ENCODE measurements at regions not wholly inside any gene's neighbourhood (a gene's known extent, or its start where the extent isn't known, plus 50 kb on each side); places are given as distances from the start of the nearest gene placed in this dataset.

- no peaks in the 10 kb centered on the region for H3K27me3 ChIP-seq
- no peak overlapping the region for H3K27ac ChIP-seq
- in situ Hi-C loops (cut with MboI; ENCODE audit: low pct_ligation_motif_present in 1 of 4, low pct_unique_long_range_greater_than_20kb in 1 of 4, low sequenced_read_pairs in 3 of 4) (no loop called here), intact Hi-C loops (cut with DNase I; ENCODE audit: low total_unique reads) (no loop called here)
- no peaks in the 10 kb centered on the region for H3K36me3 ChIP-seq
- DNase-seq = no peak
- 66 to 83% methylated on average over 1 of the region's 1 CpG for WGBS, 2 donors (ENCODE audit: low coverage in 1 of 2)
- TF ChIP-seq POLR2A (IDR thresholded peaks at IDR 0.05) = no peak
- no peaks in the 10 kb centered on the region for H3K9me3 ChIP-seq
- H3K4me3 ChIP-seq = no peak overlapping the region
- H3K4me1 ChIP-seq = no peaks in the 10 kb centered on the region
These were observed 241.1 kb upstream of the AGTR2 start for GRCh38 chrX:115929480-115929879.

DNA sequence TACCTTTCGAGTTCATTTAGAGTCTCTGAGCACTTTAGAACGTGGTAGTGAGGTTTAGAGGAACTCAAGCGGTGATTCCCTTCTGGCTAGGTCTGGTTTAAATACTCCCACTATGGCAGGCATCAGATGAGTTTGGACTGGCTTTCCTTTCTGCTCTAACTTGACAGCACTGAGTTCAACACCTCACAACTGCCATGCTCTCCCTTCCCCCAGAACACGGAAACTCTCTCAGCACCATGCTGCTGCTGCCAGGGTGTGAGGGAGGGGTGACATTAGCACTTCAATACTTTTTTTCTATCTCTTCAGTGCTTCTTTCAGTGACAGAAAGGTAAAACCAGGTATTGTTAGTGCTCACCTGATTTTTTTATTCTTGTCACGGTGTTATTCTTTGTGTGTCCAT lies 234.5 kb upstream of the AGTR2 start:
- Histone ChIP-seq H3K36me3 (no peaks in the 10 kb centered on the region), H3K4me1 (peaks cover 0 to 4% (median 0%) of the 10 kb centered on the region in 4 donors), H3K27me3 (no peaks in the 10 kb centered on the region), H3K9me3 (no peaks in the 10 kb centered on the region), H3K27ac (no peak overlapping the region), H3K4me3 (no peak overlapping the region)
- DNase-seq = no peak
- intact Hi-C loops (cut with DNase I; ENCODE audit: low total_unique reads) (no loop called here), in situ Hi-C loops (cut with MboI; ENCODE audit: low pct_ligation_motif_present in 1 of 4, low pct_unique_long_range_greater_than_20kb in 1 of 4, low sequenced_read_pairs in 3 of 4) (no loop called here)
- WGBS, 2 donors (ENCODE audit: low coverage in 1 of 2) = 52% methylated on average over 5 of the region's 5 CpGs; no CpG with 5 or more reads in 1 of the 2 donors
- TF ChIP-seq POLR2A (IDR thresholded peaks at IDR 0.05) (no peak), EP300 (IDR thresholded peaks at IDR 0.05; ENCODE audit: low read depth) (no peak), POLR2AphosphoS5 (IDR thresholded peaks at IDR 0.05) (no peak)
- TF ChIP-seq, protein P1, sequence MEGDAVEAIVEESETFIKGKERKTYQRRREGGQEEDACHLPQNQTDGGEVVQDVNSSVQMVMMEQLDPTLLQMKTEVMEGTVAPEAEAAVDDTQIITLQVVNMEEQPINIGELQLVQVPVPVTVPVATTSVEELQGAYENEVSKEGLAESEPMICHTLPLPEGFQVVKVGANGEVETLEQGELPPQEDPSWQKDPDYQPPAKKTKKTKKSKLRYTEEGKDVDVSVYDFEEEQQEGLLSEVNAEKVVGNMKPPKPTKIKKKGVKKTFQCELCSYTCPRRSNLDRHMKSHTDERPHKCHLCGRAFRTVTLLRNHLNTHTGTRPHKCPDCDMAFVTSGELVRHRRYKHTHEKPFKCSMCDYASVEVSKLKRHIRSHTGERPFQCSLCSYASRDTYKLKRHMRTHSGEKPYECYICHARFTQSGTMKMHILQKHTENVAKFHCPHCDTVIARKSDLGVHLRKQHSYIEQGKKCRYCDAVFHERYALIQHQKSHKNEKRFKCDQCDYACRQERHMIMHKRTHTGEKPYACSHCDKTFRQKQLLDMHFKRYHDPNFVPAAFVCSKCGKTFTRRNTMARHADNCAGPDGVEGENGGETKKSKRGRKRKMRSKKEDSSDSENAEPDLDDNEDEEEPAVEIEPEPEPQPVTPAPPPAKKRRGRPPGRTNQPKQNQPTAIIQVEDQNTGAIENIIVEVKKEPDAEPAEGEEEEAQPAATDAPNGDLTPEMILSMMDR (IDR thresholded peaks at IDR 0.05) = no peak

DNA sequence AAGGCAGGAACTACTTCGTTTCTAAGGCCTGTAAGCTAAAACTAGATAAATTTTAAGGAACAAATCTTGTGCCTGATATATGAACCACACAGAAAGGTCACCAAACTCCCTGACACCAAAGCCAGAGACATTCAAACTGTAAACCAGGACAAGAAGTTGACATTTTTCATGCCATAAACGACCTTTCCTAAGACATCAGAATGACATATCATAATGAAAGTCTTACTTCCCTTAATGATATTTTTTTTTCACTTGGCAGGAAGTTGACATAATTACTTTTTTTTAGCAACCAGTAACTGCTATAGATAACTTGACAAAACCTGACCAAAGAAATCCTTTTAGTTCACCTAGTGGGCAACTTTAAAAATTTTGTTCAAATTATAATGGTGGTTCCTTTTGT lies 231.5 kb upstream of the AGTR2 start:
- Histone ChIP-seq H3K9me3 (no peaks in the 10 kb centered on the region), H3K36me3 (no peaks in the 10 kb centered on the region), H3K4me1 (peaks cover 0 to 4% (median 0%) of the 10 kb centered on the region in 4 donors), H3K27ac (no peak overlapping the region), H3K27me3 (no peaks in the 10 kb centered on the region), H3K4me3 (no peak overlapping the region)
- intact Hi-C loops (cut with DNase I; ENCODE audit: low total_unique reads) = no loop called here
- in situ Hi-C loops (cut with MboI; ENCODE audit: low pct_ligation_motif_present in 1 of 4, low pct_unique_long_range_greater_than_20kb in 1 of 4, low sequenced_read_pairs in 3 of 4) = no loop called here
- no peak for DNase-seq
- TF ChIP-seq POLR2A (IDR thresholded peaks at IDR 0.05) (no peak), EP300 (IDR thresholded peaks at IDR 0.05; ENCODE audit: low read depth) (no peak), POLR2AphosphoS5 (IDR thresholded peaks at IDR 0.05) (no peak)
- TF ChIP-seq, protein P1 (IDR thresholded peaks at IDR 0.05) = no peak
- WGBS, 2 donors (ENCODE audit: low coverage in 1 of 2) = 39 to 41% methylated on average over 2 of the region's 2 CpGs

- Histone ChIP-seq H3K27me3 (no peaks in the 10 kb centered on the region), H3K27ac (no peak overlapping the region), H3K9me3 (no peaks in the 10 kb centered on the region), H3K4me1 (peaks cover 0 to 4% (median 0%) of the 10 kb centered on the region in 4 donors), H3K4me3 (no peak overlapping the region), H3K36me3 (no peaks in the 10 kb centered on the region)
- no peak for DNase-seq
- WGBS, 2 donors (ENCODE audit: low coverage in 1 of 2) = 58% methylated on average over 2 of the region's 2 CpGs; no CpG with 5 or more reads in 1 of the 2 donors
- intact Hi-C loops (cut with DNase I; ENCODE audit: low total_unique reads) (no loop called here), in situ Hi-C loops (cut with MboI; ENCODE audit: low pct_ligation_motif_present in 1 of 4, low pct_unique_long_range_greater_than_20kb in 1 of 4, low sequenced_read_pairs in 3 of 4) (no loop called here)
- TF ChIP-seq EP300 (IDR thresholded peaks at IDR 0.05; ENCODE audit: low read depth) = no peak
- TF ChIP-seq POLR2A (IDR thresholded peaks at IDR 0.05) = no peak
- TF ChIP-seq, protein P1 (IDR thresholded peaks at IDR 0.05) = no peak
- TF ChIP-seq POLR2AphosphoS5 (IDR thresholded peaks at IDR 0.05) = no peak
These were observed 230.8 kb upstream of the AGTR2 start for GRCh38 chrX:115939636-115940160.

- no peaks in the 10 kb centered on the region for H3K27me3 ChIP-seq
- no peak for TF ChIP-seq EP300 (IDR thresholded peaks at IDR 0.05; ENCODE audit: low read depth)
- no peak for TF ChIP-seq POLR2AphosphoS5 (IDR thresholded peaks at IDR 0.05)
- TF ChIP-seq, protein P1 (IDR thresholded peaks at IDR 0.05) = no peak
- no peak for TF ChIP-seq POLR2A (IDR thresholded peaks at IDR 0.05)
- no peak overlapping the region for H3K27ac ChIP-seq
- H3K36me3 ChIP-seq = no peaks in the 10 kb centered on the region
- no peak overlapping the region for H3K4me3 ChIP-seq
- peaks cover 0 to 4% (median 0%) of the 10 kb centered on the region in 4 donors for H3K4me1 ChIP-seq
- intact Hi-C loops (cut with DNase I; ENCODE audit: low total_unique reads) = no loop called here
- DNase-seq = no peak
- H3K9me3 ChIP-seq = no peaks in the 10 kb centered on the region
- in situ Hi-C loops (cut with MboI; ENCODE audit: low pct_ligation_motif_present in 1 of 4, low pct_unique_long_range_greater_than_20kb in 1 of 4, low sequenced_read_pairs in 3 of 4) = no loop called here
- 65% methylated on average over 2 of the region's 2 CpGs; no CpG with 5 or more reads in 1 of the 2 donors for WGBS, 2 donors (ENCODE audit: low coverage in 1 of 2)
These were observed 230.2 kb upstream of the AGTR2 start for GRCh38 chrX:115940348-115940747.

All from transverse colon (tissue), 4 donors.